OCI-LY1 (cell line): ENCODE measurements at regions not wholly inside any gene's neighbourhood (a gene's known extent, or its start where the extent isn't known, plus 50 kb on each side); places are given as distances from the start of the nearest gene placed in this dataset.

Experiments used
- H2AFZ ChIP-seq: fragments of 200-600 bp; sonication (generic), shearing (Covaris generic); 2 replicates; pipeline ENCODE4 v1.6.0; 2014; ENCODE audit warnings: antibody characterized with exemption, mild to moderate bottlenecking, low read length
- H3F3A ChIP-seq: fragments of 200-600 bp; sonication (generic), shearing (Covaris generic); 2 replicates; pipeline ENCODE4 v1.6.0; 2014; ENCODE audit warnings: mild to moderate bottlenecking, antibody characterized with exemption, low read length, moderate library complexity; ENCODE audit not compliant: insufficient read depth
- H3K27ac ChIP-seq: fragments of 200-600 bp; sonication (generic); 2 replicates; pipeline ENCODE4 v1.5.1; 2014; ENCODE audit warnings: low read length, mixed run types, mild to moderate bottlenecking, low read depth; ENCODE audit not compliant: poor library complexity, severe bottlenecking
- H3K27me3 ChIP-seq: fragments of 200-600 bp; sonication (generic); 2 replicates; pipeline ENCODE4 v1.6.0; 2014; ENCODE audit warnings: antibody characterized with exemption, mild to moderate bottlenecking, low read length, moderate library complexity; ENCODE audit not compliant: insufficient read depth
- H3K36me3 ChIP-seq: fragments of 200-600 bp; sonication (generic); 2 replicates; pipeline ENCODE4 v1.6.1; 2014; ENCODE audit warnings: mild to moderate bottlenecking, antibody characterized with exemption, low read length, moderate library complexity, mixed read lengths; ENCODE audit not compliant: insufficient read depth
- H3K4me1 ChIP-seq: fragments of 200-600 bp; sonication (generic); 2 replicates; pipeline ENCODE4 v1.5.1; 2014; ENCODE audit warnings: mild to moderate bottlenecking, low read length, moderate library complexity; ENCODE audit not compliant: insufficient read depth, severe bottlenecking
- H3K4me2 ChIP-seq: fragments of 200-600 bp; sonication (generic), shearing (Covaris generic); 2 replicates; pipeline ENCODE4 v1.6.1; 2014; ENCODE audit warnings: low read length
- H3K4me3 ChIP-seq: fragments of 200-600 bp; sonication (generic); 2 replicates; pipeline ENCODE4 v1.5.1; 2014; ENCODE audit warnings: low read length, low read depth, mild to moderate bottlenecking, mixed read lengths; ENCODE audit not compliant: poor library complexity, severe bottlenecking
- H3K79me2 ChIP-seq: fragments of 200-600 bp; shearing (Covaris generic); 2 replicates; pipeline ENCODE4 v1.6.1; 2016; ENCODE audit warnings: mixed run types, low read length, mixed read lengths; ENCODE audit not compliant: insufficient read depth
- H3K9ac ChIP-seq: fragments of 200-600 bp; sonication (generic), shearing (Covaris generic); 2 replicates; pipeline ENCODE4 v1.6.1; 2014; ENCODE audit warnings: mild to moderate bottlenecking, low read length, mixed read lengths
- H3K9me2 ChIP-seq: fragments of 200-600 bp; sonication (generic), shearing (Covaris generic); 2 replicates; pipeline ENCODE4 v1.6.1; 2014; ENCODE audit warnings: low read depth, mild to moderate bottlenecking, low read length, mixed read lengths
- H3K9me3 ChIP-seq: fragments of 200-600 bp; shearing (Covaris generic); 2 replicates; pipeline ENCODE4 v1.6.1; 2014; ENCODE audit warnings: low read length, mixed read lengths
- H4K20me1 ChIP-seq: fragments of 200-600 bp; sonication (generic), shearing (Covaris generic); 2 replicates; pipeline ENCODE4 v1.6.0; 2016; ENCODE audit warnings: mild to moderate bottlenecking, low read length; ENCODE audit not compliant: insufficient read depth
- EZH2 ChIP-seq: fragments of 200-600 bp; sonication (generic), shearing (Covaris generic); IDR thresholded peaks from 2 replicates; pipeline ENCODE4 v1.8.0; 2017; ENCODE audit warnings: borderline replicate concordance, mixed run types, mild to moderate bottlenecking, antibody characterized with exemption, low read length, moderate library complexity, mixed read lengths
- TF ChIP-seq, protein P1 (sequence below): fragments of 200-600 bp; sonication (generic), shearing (Covaris generic); IDR thresholded peaks from 2 replicates; pipeline ENCODE4 v1.5.1; 2017; ENCODE audit warnings: mild to moderate bottlenecking, antibody characterized with exemption, low read length, moderate library complexity, mixed read lengths

DNA sequence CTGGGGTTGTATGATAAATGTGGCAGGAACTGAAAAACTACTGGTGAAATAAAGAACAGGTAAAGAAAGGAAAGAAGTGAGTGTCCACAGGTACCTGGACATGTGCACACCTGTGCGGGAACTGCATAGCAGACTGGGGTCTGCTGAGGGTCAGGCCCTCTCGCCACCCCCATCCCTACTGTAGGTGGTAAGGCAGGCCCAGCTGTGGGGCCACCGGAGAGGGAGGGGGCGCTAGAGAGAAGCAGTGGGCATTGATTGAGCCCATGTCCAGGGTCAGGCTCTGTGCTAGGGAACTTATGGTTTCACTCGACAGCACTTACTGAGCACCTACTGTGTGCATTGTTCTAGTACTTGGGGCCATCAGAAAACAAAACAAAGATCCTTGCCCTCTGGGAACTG is 400.5 kb downstream of the MATN1 start:
- H3K27me3 ChIP-seq, result no peaks in the 10 kb centered on the region
- H3K27ac ChIP-seq, result no peak overlapping the region
- H3K36me3 ChIP-seq, result no peaks in the 10 kb centered on the region
- no peak overlapping the region for H3K9ac ChIP-seq
- H3K79me2 ChIP-seq, result no peaks in the 10 kb centered on the region
- H4K20me1 ChIP-seq, result no peaks in the 10 kb centered on the region
- H3K4me1 ChIP-seq, result no peaks in the 10 kb centered on the region
- no peak overlapping the region for H2AFZ ChIP-seq
- H3K9me3 ChIP-seq, result no peaks in the 10 kb centered on the region
- no peaks in the 10 kb centered on the region for H3F3A ChIP-seq
- H3K9me2 ChIP-seq, result no peaks in the 10 kb centered on the region
- TF ChIP-seq, protein P1, sequence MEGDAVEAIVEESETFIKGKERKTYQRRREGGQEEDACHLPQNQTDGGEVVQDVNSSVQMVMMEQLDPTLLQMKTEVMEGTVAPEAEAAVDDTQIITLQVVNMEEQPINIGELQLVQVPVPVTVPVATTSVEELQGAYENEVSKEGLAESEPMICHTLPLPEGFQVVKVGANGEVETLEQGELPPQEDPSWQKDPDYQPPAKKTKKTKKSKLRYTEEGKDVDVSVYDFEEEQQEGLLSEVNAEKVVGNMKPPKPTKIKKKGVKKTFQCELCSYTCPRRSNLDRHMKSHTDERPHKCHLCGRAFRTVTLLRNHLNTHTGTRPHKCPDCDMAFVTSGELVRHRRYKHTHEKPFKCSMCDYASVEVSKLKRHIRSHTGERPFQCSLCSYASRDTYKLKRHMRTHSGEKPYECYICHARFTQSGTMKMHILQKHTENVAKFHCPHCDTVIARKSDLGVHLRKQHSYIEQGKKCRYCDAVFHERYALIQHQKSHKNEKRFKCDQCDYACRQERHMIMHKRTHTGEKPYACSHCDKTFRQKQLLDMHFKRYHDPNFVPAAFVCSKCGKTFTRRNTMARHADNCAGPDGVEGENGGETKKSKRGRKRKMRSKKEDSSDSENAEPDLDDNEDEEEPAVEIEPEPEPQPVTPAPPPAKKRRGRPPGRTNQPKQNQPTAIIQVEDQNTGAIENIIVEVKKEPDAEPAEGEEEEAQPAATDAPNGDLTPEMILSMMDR, result no peak
- no peak for TF ChIP-seq EZH2
- H3K4me3 ChIP-seq, result no peak overlapping the region
- H3K4me2 ChIP-seq, result no peak overlapping the region

DNA sequence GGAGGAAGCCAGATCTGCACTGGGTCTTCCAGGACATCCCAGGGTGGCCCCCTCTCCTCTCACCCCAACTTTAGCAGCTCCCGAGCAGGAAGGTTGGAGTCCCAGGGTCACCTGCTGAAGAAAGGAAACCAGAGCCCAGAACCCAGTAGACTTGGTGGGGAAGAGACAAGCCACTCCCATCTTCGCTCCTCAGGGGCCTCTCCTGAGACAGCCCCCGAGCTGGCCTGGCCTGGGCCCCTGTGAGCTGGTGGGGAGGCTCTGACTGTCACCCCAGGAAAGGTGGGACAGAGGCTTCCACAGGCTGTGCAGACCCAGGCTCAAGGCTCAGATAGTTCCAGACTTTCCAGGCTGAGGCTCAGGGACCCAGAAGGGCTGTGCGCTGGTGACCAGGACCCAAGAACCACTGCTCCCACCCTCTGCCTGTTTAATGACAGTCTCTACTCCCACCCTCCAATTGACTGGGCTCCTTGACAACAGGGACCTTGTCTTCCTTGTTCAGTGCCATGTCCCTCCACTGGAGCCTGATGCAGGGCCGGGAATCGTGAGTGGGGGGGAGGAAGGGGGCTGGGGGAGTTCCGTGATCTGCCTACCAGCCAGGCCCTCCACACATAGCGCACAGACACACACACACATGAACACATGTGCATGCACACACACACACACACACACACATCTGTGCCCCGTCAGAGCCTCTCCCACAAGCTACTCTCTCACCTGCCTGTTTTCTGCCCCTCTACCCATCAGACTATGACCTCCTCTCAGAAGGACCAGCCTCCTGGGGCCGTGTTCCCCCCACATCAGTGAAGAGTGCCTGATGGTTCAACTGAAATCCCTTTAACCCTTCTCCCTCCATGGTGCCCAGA is 401.2 kb downstream of the MATN1 start:
- no peak for TF ChIP-seq EZH2
- TF ChIP-seq, protein P1, result no peak
- Histone ChIP-seq H3K36me3 (no peaks in the 10 kb centered on the region), H2AFZ (no peak overlapping the region), H3K4me1 (no peaks in the 10 kb centered on the region), H3K4me3 (no peak overlapping the region), H3K9ac (no peak overlapping the region), H3K27ac (no peak overlapping the region), H3K9me3 (no peaks in the 10 kb centered on the region), H3F3A (no peaks in the 10 kb centered on the region), H3K79me2 (no peaks in the 10 kb centered on the region), H3K4me2 (no peak overlapping the region), H3K27me3 (no peaks in the 10 kb centered on the region), H3K9me2 (no peaks in the 10 kb centered on the region), H4K20me1 (no peaks in the 10 kb centered on the region)

DNA sequence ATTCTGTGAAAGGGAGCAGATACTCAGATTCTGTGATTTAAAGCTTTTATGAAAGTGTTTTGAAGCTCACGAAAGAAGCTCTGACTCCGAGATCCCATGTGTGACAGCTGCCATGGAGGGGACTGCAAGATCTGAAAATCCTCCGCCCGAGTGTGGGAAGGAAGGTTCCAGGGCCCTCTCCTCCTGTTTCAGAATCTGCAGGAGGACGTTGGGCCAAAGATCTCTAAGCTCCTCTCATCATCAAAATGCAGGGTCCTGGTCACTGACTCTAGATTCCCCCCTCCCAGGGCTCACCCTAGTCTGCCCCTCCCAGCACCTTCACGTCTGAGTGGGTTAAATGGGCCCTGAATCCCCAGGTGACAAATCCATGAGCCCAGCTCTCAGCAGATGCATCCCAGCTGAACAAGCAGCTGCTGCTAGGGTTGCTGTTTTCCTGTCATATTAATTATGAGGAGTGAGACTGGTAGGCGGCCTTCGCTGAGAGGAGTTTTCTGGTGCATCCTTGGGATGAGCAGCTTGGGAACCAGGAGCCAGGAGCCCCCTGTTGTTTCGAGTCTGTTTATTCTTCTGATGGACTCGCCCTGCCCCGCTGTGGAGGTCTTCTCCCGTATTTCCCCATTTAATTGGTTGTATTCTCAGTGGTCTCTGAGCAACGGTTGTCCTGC is 402.0 kb downstream of the MATN1 start:
- TF ChIP-seq, protein P1, result no peak
- TF ChIP-seq EZH2, result no peak
- no peaks in the 10 kb centered on the region for H3K79me2 ChIP-seq
- H3F3A ChIP-seq, result no peaks in the 10 kb centered on the region
- H3K9me2 ChIP-seq, result no peaks in the 10 kb centered on the region
- H3K27me3 ChIP-seq, result no peaks in the 10 kb centered on the region
- H3K9ac ChIP-seq, result no peak overlapping the region
- H3K4me3 ChIP-seq, result no peak overlapping the region
- no peak overlapping the region for H3K4me2 ChIP-seq
- no peaks in the 10 kb centered on the region for H4K20me1 ChIP-seq
- no peaks in the 10 kb centered on the region for H3K9me3 ChIP-seq
- no peaks in the 10 kb centered on the region for H3K4me1 ChIP-seq
- H3K27ac ChIP-seq, result no peak overlapping the region
- H2AFZ ChIP-seq, result no peak overlapping the region
- H3K36me3 ChIP-seq, result no peaks in the 10 kb centered on the region
